HG03060 (cell line): ENCODE measurements at regions not wholly inside any gene's neighbourhood (a gene's known extent, or its start where the extent isn't known, plus 50 kb on each side); places are given as distances from the start of the nearest gene placed in this dataset.
"Not testable (repeated sequence)": the region's sequence is repeated elsewhere in the genome, so short reads cannot be mapped to it uniquely, and the experiment has no call there.

Experiments
- ATAC-seq: cut with Tn5 transposase; IDR thresholded peaks from one replicate; pipeline ENCODE4 v1.9.1; 2021; ENCODE audit warnings: low read depth, moderate number of reproducible peaks; ENCODE audit not compliant: unreplicated experiment

GRCh38 chr4:30868111-30868895, 148.1 kb downstream of the PCDH7 start:
- ATAC-seq, result no peak

- not testable (repeated sequence) for ATAC-seq
These were observed 149.2 kb downstream of the PCDH7 start for GRCh38 chr4:30869387-30869786.

GRCh38 chr4:30870513-30870912, 150.3 kb downstream of the PCDH7 start:
- no peak for ATAC-seq

- no peak for ATAC-seq
These were observed 155.6 kb downstream of the PCDH7 start for GRCh38 chr4:30875658-30876269.

- ATAC-seq, result no peak
These were observed 159.9 kb downstream of the PCDH7 start for GRCh38 chr4:30879855-30880598.

GRCh38 chr4:30881985-30882384, 161.8 kb downstream of the PCDH7 start:
- ATAC-seq, result no peak

GRCh38 chr4:30882443-30882842, 162.3 kb downstream of the PCDH7 start:
- ATAC-seq, result no peak

GRCh38 chr4:30882995-30883675, 163.0 kb downstream of the PCDH7 start:
- no peak for ATAC-seq

- no peak for ATAC-seq
These were observed 181.6 kb downstream of the PCDH7 start for GRCh38 chr4:30901461-30902451.

GRCh38 chr4:30903502-30904214, 183.5 kb downstream of the PCDH7 start:
- ATAC-seq, result no peak

GRCh38 chr4:30904215-30904555, 184.0 kb downstream of the PCDH7 start:
- ATAC-seq, result no peak

GRCh38 chr4:30904588-30904987, 184.4 kb downstream of the PCDH7 start:
- no peak for ATAC-seq

- no peak for ATAC-seq
These were observed 192.0 kb downstream of the PCDH7 start for GRCh38 chr4:30912098-30912714.

GRCh38 chr4:30916337-30917274, 196.4 kb downstream of the PCDH7 start:
- no peak for ATAC-seq

GRCh38 chr4:30917946-30918345, 197.8 kb downstream of the PCDH7 start:
- ATAC-seq, result no peak

- no peak for ATAC-seq
These were observed 199.3 kb downstream of the PCDH7 start for GRCh38 chr4:30919458-30919857.

GRCh38 chr4:30920043-30920442, 199.9 kb downstream of the PCDH7 start:
- no peak for ATAC-seq

- ATAC-seq, result no peak
These were observed 202.5 kb downstream of the PCDH7 start for GRCh38 chr4:30922625-30923024.
